Breast epithelium (tissue), 4 donors: ENCODE measurements at regions not wholly inside any gene's neighbourhood (a gene's known extent, or its start where the extent isn't known, plus 50 kb on each side); places are given as distances from the start of the nearest gene placed in this dataset.

Experiments
- DNase-seq, 2 donors: peaks; one replicate each; pipeline ENCODE4 v3.0.0-alpha.2; 2019; ENCODE audit warnings: low spot score in 2 of 2
- H3K27ac ChIP-seq, 2 donors: fragments of 200-600 bp; sonication (generic) in 1 of 2; one replicate each; pipeline ENCODE4 v1.5.1; 2016 to 2019; ENCODE audit warnings: mild to moderate bottlenecking in 1 of 2
- H3K27me3 ChIP-seq, 2 donors: fragments of 200-600 bp; sonication (generic) in 1 of 2; one replicate each; pipeline versions ENCODE4 v1.5.1 to v1.6.0; 2017 to 2019; ENCODE audit warnings: control low read depth in 1 of 2, mild to moderate bottlenecking in 1 of 2
- H3K36me3 ChIP-seq: fragments of 200-600 bp; one replicate; pipeline ENCODE4 v1.5.1; 2019
- H3K4me1 ChIP-seq, 2 donors: fragments of 200-600 bp; sonication (generic); one replicate each; pipeline ENCODE4 v1.5.1; 2016 to 2019; ENCODE audit warnings: control low read depth in 1 of 2
- H3K4me3 ChIP-seq, 3 donors: fragments of 200-600 bp; sonication (generic); 1 replicate in 2 of 3; 2 replicates in 1 of 3; pipeline ENCODE4 v1.5.1; 2016 to 2019; ENCODE audit warnings: mild to moderate bottlenecking in 3 of 3, moderate library complexity in 2 of 3
- H3K9me3 ChIP-seq, 2 donors: fragments of 200-600 bp; sonication (generic) in 1 of 2; one replicate each; pipeline ENCODE4 v1.5.1; 2016 to 2019; ENCODE audit warnings: control low read depth in 1 of 2
- POLR2A ChIP-seq: fragments of 450-650 bp; IDR thresholded peaks from one replicate; pipeline ENCODE4 v1.6.1; 2016; ENCODE audit warnings: antibody characterized with exemption, mild to moderate bottlenecking, moderate library complexity
- POLR2AphosphoS5 ChIP-seq, 3 donors: sonication (generic); formaldehyde crosslinking; IDR thresholded peaks; one replicate each; pipeline ENCODE4 v1.6.1; 2017; ENCODE audit warnings: antibody characterized with exemption in 3 of 3
- intact Hi-C: fragments of 100-400 bp; cut with DNase I; formaldehyde crosslinking; loops from one replicate; pipeline ENCODE4 v1.15.1; 2023; ENCODE audit warnings: low total_unique reads
- TF ChIP-seq, protein P1 (sequence below), 3 donors: fragments of 450-650 bp; IDR thresholded peaks; one replicate each; pipeline ENCODE4 v1.5.1; 2016 to 2017; ENCODE audit warnings: antibody characterized with exemption in 3 of 3, mild to moderate bottlenecking in 3 of 3, moderate library complexity in 3 of 3

DNA sequence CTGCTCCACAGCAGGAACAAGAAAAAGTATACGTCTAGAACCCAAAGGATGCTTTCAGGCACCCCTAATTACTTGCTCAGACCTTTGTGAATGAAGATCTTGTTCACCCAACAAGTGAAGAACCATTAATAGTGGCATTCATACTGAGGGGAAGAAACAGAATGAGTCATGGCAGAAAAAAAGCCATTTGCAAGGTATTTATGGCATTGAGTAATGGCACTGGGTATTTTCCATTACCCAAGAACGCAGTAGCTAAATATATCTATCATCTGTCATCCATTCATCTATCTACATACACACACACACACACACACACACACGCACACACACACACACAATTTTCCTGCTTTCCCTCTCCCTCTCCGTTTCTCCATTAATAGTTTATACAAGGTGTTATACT, 56.4 kb upstream of the XIRP2 start:
- intact Hi-C loops: no loop called here
- DNase-seq: no peak
- TF ChIP-seq POLR2A (no peak), POLR2AphosphoS5 (IDR thresholded peaks at IDR 0.05) (no peak)
- TF ChIP-seq, protein P1, sequence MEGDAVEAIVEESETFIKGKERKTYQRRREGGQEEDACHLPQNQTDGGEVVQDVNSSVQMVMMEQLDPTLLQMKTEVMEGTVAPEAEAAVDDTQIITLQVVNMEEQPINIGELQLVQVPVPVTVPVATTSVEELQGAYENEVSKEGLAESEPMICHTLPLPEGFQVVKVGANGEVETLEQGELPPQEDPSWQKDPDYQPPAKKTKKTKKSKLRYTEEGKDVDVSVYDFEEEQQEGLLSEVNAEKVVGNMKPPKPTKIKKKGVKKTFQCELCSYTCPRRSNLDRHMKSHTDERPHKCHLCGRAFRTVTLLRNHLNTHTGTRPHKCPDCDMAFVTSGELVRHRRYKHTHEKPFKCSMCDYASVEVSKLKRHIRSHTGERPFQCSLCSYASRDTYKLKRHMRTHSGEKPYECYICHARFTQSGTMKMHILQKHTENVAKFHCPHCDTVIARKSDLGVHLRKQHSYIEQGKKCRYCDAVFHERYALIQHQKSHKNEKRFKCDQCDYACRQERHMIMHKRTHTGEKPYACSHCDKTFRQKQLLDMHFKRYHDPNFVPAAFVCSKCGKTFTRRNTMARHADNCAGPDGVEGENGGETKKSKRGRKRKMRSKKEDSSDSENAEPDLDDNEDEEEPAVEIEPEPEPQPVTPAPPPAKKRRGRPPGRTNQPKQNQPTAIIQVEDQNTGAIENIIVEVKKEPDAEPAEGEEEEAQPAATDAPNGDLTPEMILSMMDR (IDR thresholded peaks at IDR 0.05): no peak

GRCh38 chr2:166825914-166826313, 62.4 kb upstream of the XIRP2 start:
- intact Hi-C loops: no loop called here
- Histone ChIP-seq H3K4me1 (no peaks in the 10 kb centered on the region), H3K27ac (no peak overlapping the region), H3K36me3 (no peaks in the 10 kb centered on the region), H3K9me3 (no peaks in the 10 kb centered on the region), H3K4me3 (no peak overlapping the region), H3K27me3 (no peaks in the 10 kb centered on the region)
- TF ChIP-seq POLR2A (no peak), POLR2AphosphoS5 (IDR thresholded peaks at IDR 0.05) (no peak)
- TF ChIP-seq, protein P1 (IDR thresholded peaks at IDR 0.05): no peak
- DNase-seq: no peak

More for the DNA sequence above, 56.4 kb upstream of the XIRP2 start:
- Histone ChIP-seq H3K4me1 (no peaks in the 10 kb centered on the region), H3K27ac (no peak overlapping the region), H3K36me3 (no peaks in the 10 kb centered on the region), H3K9me3 (no peaks in the 10 kb centered on the region), H3K27me3 (no peaks in the 10 kb centered on the region), H3K4me3 (no peak overlapping the region)

DNA sequence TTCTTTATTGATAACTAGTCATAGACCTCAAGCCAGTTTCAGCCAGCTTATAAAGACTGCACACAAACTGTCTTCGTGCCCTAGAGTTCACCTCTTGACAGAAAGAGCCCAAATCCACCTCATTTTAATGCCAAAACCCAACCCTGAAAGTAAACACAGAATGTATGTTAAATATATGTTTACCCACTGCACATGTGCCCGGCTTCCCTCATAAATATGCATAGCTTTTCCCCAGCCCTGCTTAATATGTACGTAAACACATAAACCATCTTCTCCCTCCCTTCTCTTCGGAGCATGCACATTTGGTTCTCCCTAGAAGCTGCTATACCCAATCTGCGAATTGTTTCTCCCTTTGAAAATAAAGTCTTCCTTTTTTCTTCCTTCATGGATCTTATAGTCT, 73.9 kb upstream of the XIRP2 start:
- no peaks in the 10 kb centered on the region for H3K4me1 ChIP-seq
- no peaks in the 10 kb centered on the region for H3K27me3 ChIP-seq
- H3K36me3 ChIP-seq: no peaks in the 10 kb centered on the region
- no peak overlapping the region for H3K27ac ChIP-seq
- no peak for DNase-seq
- TF ChIP-seq POLR2AphosphoS5 (IDR thresholded peaks at IDR 0.05): no peak
- no peak for TF ChIP-seq POLR2A
- TF ChIP-seq, protein P1 (IDR thresholded peaks at IDR 0.05): no peak
- H3K9me3 ChIP-seq: no peaks in the 10 kb centered on the region
- intact Hi-C loops: no loop called here
- no peak overlapping the region for H3K4me3 ChIP-seq

- no peaks in the 10 kb centered on the region for H3K27me3 ChIP-seq
- no peak overlapping the region for H3K4me3 ChIP-seq
- intact Hi-C loops: no loop called here
- no peak for DNase-seq
- no peak overlapping the region for H3K27ac ChIP-seq
- H3K36me3 ChIP-seq: no peaks in the 10 kb centered on the region
- H3K4me1 ChIP-seq: no peaks in the 10 kb centered on the region
- TF ChIP-seq, protein P1 (IDR thresholded peaks at IDR 0.05): no peak
- TF ChIP-seq POLR2A (no peak), POLR2AphosphoS5 (IDR thresholded peaks at IDR 0.05) (no peak)
- H3K9me3 ChIP-seq: no peaks in the 10 kb centered on the region
These were observed 76.0 kb upstream of the XIRP2 start for GRCh38 chr2:166812166-166812891.

DNA sequence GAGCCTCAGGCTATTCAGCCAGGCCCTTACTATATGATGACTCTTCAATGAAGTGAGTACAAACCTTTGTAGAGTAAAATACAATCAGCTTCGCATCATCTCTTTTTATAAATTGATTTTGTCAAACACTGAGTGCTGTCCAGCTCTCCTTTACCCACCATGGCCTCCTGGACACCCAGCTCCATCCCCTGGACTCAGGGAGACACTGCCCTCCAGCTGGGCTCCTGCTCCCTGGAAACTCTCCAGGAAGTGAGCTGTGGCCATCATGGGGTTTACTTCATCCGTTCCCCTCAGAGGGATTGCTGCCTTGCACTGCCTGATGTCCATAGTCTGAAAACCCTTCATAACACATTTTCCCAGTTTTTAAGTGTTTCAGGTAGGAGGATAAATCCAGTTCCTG, 82.5 kb upstream of the XIRP2 start:
- no peak for DNase-seq
- intact Hi-C loops: no loop called here
- Histone ChIP-seq H3K27me3 (no peaks in the 10 kb centered on the region), H3K4me3 (no peak overlapping the region), H3K9me3 (no peaks in the 10 kb centered on the region), H3K4me1 (no peaks in the 10 kb centered on the region), H3K36me3 (no peaks in the 10 kb centered on the region), H3K27ac (no peak overlapping the region)
- TF ChIP-seq POLR2A: no peak
- TF ChIP-seq, protein P1 (IDR thresholded peaks at IDR 0.05): no peak
- no peak for TF ChIP-seq POLR2AphosphoS5 (IDR thresholded peaks at IDR 0.05)
